Neural cell (in vitro differentiated cells): ENCODE measurements at regions not wholly inside any gene's neighbourhood (a gene's known extent, or its start where the extent isn't known, plus 50 kb on each side); places are given as distances from the start of the nearest gene placed in this dataset.

Source experiments
- MXI1 ChIP-seq: fragments of 450-650 bp; conservative IDR thresholded peaks from 2 replicates; pipeline ENCODE4 v1.6.1; 2014; ENCODE audit warnings: antibody characterized with exemption, mild to moderate bottlenecking; ENCODE audit not compliant: poor library complexity, severe bottlenecking
- POLR2AphosphoS5 ChIP-seq: IDR thresholded peaks from 2 replicates; pipeline ENCODE4 v1.6.1; 2012
- TF ChIP-seq, protein P1 (sequence below): fragments of 450-650 bp; IDR thresholded peaks from 2 replicates; pipeline ENCODE4 v1.5.1; 2014; ENCODE audit warnings: antibody characterized with exemption, mild to moderate bottlenecking, moderate library complexity; ENCODE audit not compliant: poor library complexity, severe bottlenecking

DNA sequence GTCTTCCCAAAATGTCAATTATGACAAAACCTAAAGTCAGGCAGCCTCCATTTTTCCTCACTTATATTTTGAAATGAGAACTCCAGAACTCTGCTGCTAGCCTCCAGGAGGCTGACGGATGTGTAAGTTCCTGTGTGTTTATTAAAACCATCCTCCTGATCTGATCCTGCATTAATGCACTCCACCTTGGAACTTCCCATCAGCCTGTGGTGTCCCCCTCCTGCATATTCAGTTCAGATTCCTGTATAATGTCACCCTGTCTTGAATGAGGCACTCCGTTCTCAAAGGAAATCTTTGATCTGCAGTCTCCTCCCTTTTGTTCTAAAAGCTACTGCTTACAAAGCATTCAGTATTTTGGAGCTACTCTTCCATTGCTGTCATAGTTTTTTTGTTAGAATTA is 318.2 kb upstream of the ONECUT1 start:
- TF ChIP-seq, protein P1, sequence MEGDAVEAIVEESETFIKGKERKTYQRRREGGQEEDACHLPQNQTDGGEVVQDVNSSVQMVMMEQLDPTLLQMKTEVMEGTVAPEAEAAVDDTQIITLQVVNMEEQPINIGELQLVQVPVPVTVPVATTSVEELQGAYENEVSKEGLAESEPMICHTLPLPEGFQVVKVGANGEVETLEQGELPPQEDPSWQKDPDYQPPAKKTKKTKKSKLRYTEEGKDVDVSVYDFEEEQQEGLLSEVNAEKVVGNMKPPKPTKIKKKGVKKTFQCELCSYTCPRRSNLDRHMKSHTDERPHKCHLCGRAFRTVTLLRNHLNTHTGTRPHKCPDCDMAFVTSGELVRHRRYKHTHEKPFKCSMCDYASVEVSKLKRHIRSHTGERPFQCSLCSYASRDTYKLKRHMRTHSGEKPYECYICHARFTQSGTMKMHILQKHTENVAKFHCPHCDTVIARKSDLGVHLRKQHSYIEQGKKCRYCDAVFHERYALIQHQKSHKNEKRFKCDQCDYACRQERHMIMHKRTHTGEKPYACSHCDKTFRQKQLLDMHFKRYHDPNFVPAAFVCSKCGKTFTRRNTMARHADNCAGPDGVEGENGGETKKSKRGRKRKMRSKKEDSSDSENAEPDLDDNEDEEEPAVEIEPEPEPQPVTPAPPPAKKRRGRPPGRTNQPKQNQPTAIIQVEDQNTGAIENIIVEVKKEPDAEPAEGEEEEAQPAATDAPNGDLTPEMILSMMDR, result no peak
- no peak for TF ChIP-seq POLR2AphosphoS5
- no peak for TF ChIP-seq MXI1
